ENCODE measurements at regions not wholly inside any gene's neighbourhood (a gene's known extent, or its start where the extent isn't known, plus 50 kb on each side); places are given as distances from the start of the nearest gene placed in this dataset.
"Not testable (repeated sequence)": the region's sequence is repeated elsewhere in the genome, so short reads cannot be mapped to it uniquely, and the experiment has no call there.

DNA sequence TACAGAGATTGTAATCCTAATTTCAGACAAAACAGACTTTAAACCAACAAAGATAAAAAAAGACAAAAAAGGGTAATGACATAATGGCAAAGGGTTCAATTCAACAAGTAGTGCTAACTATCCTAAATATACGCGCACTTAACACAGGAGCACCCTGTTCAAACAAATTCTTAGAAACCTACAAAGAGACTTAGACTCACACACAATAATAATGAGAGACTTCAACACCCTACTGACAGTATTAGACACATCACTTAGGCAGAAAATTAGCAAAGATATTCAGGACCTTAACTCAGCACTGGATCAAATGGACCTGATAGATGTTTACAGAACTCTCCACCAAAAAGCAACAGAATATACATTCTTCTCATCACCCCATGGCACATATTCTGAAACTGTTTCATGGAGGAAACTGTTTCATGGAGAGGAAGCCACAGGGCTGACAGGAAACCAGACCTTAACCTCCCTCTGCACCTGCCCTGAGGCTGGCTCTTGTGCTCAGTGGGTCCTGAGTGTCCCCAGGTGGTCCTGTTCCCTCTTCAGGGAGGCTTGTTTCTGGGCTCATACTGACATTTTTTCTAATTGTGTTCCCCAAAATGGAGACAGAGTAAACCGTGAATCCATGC lies 54.7 kb downstream of the OR4M2 start:
- DNase-seq (ENCODE audit: low read depth in 1 of 2, low spot score in 1 of 2) = not testable (repeated sequence)

DNA sequence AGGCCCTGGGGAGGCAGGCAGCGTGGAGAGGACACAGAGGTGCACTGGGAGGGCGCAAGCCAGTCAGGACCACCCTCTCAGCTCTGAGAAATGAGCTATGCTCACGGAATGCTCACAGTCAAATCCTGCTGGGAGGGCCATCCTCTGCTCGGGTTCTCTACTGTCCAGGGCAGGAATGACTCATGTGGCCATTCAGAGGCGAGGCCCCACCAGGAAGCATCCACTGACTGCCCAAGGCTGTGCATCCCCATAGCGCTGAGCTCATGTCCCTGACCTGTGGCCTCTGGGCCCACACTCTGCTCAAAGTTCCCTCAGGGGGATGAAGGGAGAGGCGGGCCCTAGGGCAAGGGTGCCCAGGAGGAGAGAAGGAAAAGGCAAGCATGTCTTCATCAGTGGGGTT lies 57.2 kb downstream of the OR4M2 start:
- not testable (repeated sequence) for DNase-seq (ENCODE audit: low read depth in 1 of 2, low spot score in 1 of 2)

DNA sequence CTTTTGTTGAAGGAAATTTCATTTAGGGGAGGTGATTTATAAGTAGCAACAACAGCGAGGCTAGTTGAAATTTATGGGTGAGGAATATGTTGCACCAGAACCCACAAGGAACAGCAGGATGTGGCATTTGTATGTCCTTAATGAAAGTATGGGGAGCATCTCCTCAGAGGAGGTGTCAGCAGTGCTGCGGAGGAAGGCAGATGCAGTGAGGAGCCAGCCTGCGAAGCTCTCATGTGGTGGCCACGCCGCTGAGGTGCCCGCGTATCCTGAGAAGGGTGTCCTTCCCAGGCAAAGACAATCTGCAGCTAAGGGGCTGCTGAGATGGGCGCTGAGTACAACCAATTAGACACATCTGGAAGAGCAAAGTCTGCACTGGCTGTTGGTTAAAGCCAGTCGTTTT lies 60.8 kb downstream of the OR4M2 start:
- DNase-seq (ENCODE audit: low read depth in 1 of 2, low spot score in 1 of 2) = not testable (repeated sequence)

DNA sequence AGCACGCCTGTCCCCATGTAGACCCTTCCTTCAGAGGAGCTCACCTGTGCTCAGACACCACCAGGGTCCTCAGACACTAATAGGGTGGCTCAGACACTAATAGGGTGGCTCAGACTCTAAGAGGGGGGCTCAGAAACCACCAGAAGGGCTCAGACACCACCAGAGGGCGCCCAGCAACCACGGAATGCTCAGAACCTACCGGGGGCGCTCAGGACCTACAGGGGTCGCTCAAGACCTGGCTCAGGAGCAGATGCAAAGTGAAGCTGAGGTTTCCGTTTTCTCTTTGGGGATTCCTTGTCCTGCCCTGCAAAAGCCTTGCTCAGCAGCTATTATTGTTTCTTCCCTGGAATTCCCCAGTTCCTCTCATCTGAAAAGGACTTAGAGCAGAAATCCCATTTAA lies 67.8 kb downstream of the OR4M2 start:
- not testable (repeated sequence) for DNase-seq (ENCODE audit: low read depth in 1 of 2, low spot score in 1 of 2)

DNA sequence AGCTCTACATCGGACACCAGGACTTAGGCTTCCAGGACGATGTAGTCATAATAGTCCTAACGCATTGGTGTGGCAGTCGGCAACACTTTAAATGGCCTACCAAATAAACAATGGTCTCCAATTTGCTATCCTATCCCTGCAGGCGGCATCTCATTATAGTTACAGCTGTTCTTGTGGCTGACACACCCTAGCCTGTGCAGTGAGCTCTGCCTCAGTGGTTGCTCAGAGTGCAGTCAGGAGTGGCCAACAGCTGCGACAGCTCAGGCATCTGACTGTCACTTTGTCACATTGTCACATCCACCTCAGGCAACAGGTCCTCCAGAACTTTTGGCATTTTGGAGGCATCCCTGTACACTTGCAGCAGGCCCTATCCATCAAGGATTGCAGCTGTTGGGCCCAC lies 77.9 kb downstream of the OR4M2 start:
- not testable (repeated sequence) for DNase-seq (ENCODE audit: low read depth in 1 of 2, low spot score in 1 of 2)

DNA sequence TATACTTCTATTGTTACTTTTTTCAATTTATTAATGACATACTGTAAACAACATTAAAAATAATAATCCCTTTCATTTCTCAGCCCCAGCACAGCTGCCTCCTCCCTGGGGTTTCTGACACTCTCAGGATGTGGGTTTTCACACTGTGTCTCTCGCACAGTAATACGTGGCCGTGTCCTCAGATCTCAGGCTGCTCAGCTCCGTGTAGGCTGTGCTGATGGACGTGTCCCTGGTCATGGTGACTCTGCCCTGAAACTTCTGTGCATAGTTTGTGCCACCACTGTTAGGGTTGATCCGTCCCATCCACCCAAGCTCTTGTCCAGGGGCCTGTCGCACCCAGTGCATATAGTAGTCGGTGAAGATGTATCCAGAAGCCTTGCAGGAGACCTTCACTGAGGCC lies 80.0 kb downstream of the OR4M2 start:
- DNase-seq (ENCODE audit: low read depth in 1 of 2, low spot score in 1 of 2) = not testable (repeated sequence)

DNA sequence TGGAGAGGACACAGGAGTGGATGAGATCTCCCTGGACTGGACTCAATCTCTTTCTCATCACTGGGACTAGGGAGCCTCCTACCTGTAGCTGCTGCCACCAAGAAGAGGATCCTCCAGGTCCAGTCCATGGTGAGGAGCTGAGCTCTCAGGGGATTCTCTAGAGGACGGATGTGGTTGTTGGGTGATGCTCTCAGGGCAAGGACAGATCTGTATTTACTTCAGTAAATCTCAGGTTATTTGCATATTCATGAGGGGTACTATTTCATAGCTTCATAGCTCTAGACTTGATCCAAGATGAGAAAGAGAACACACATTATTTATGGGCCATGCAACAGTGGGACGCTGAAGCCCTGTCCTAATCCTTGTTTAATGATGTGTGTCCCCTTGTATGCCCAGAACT lies 80.4 kb downstream of the OR4M2 start:
- not testable (repeated sequence) for DNase-seq (ENCODE audit: low read depth in 1 of 2, low spot score in 1 of 2)

- not testable (repeated sequence) for DNase-seq (ENCODE audit: low read depth in 1 of 2, low spot score in 1 of 2)
These were observed 81.1 kb downstream of the OR4M2 start for GRCh38 chr15:22161398-22161797.

DNA sequence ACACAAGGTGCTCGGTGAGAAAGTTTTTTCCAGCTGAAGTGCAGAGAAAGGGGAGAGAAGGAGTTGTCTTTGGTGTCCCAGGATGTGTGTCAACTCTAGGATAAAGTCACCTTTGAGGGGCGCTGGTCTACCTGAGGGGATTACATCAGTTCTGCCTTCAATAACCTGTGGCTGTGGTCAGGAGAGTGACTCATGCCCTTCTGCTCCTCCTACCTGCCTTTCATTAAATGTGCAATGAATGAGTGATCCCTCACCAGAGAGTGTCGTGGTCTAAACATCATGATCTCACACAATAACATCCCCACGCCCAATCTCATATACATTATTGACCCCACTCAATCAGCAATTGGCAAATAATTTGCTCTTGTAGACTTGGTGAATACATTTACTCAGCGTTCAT lies 83.4 kb downstream of the OR4M2 start:
- DNase-seq (ENCODE audit: low read depth in 1 of 2, low spot score in 1 of 2) = not testable (repeated sequence)

- not testable (repeated sequence) for DNase-seq (ENCODE audit: low read depth in 1 of 2, low spot score in 1 of 2)
These were observed 87.2 kb downstream of the OR4M2 start for GRCh38 chr15:22167521-22167920.

DNA sequence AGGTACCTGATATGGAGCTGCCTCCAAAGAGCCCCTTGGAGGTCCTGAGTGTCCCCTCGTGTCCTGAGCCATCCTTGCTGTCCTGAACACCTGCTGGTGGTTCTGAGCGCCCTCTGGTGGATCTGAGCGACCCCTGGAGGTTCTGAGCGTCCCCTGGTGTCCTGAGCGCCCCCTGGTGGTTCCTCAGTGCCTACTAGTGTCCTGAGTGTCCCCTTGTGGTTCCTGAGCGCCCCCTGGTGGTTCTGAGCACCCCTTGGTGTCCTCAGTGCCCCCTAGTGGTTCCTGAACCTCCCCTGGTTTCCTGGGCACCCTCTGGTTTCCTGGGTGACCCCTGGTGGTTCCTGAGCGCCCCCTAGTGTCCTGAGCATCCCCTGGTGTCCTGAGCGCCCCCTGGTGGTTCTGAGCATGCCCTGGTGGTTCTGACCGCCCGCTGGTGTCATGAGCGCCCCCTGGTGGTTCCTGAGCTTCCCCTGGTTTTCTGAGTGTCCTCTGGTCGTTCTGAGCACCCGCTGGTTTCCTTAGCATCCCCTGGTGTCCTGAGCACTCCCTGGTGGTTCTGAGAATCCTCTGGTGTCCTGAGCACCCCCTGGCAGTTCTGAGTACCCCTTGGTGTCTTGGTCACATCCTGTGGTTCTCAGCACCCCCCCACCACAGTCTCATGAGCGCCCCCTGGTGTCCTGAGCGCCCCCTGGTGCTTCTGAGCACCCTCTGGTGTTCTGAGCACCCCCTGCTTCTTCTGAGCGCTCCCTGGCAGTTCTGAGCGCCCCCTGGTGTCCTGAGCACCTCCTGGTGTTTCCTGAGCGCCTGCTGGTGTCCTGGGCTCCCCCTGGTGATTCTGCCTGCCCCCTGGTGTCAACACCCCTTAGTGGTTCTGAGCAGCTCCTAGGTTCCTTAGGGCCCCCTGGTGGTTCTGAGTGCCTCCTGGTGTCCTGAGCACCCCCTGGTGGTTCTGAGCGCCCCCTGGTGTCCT lies 93.0 kb downstream of the OR4M2 start:
- not testable (repeated sequence) for DNase-seq (ENCODE audit: low read depth in 1 of 2, low spot score in 1 of 2)

- DNase-seq (ENCODE audit: low read depth in 1 of 2, low spot score in 1 of 2) = not testable (repeated sequence)
These were observed 93.8 kb downstream of the OR4M2 start for GRCh38 chr15:22174088-22174487.

GRCh38 chr15:22177965-22178364 lies 97.6 kb downstream of the OR4M2 start:
- not testable (repeated sequence) for DNase-seq (ENCODE audit: low read depth in 1 of 2, low spot score in 1 of 2)

DNA sequence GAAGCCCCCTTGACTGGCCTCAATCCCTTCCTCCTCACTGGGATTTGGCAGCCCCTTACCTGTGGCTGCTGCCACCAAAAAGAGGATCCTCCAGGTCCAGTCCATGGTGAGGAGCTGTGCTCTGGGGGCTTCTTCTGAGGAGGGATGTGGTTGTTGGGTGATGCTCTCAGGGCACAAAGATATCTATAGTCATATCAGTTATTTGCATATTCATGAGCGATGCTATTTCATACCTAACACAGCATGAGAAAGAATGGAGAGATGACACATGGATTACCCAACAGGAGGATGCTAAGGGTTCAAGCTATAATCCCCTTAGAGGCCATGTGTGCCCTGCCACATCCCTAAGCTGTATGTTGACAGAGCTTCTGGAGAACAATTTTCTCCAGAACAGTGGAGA lies 98.1 kb downstream of the OR4M2 start:
- not testable (repeated sequence) for DNase-seq (ENCODE audit: low read depth in 1 of 2, low spot score in 1 of 2)

GRCh38 chr15:22179043-22179442 lies 98.7 kb downstream of the OR4M2 start:
- not testable (repeated sequence) for DNase-seq (ENCODE audit: low read depth in 1 of 2, low spot score in 1 of 2)

GRCh38 chr15:22180611-22181010 lies 100.3 kb downstream of the OR4M2 start:
- not testable (repeated sequence) for DNase-seq (ENCODE audit: low read depth in 1 of 2, low spot score in 1 of 2)

DNA sequence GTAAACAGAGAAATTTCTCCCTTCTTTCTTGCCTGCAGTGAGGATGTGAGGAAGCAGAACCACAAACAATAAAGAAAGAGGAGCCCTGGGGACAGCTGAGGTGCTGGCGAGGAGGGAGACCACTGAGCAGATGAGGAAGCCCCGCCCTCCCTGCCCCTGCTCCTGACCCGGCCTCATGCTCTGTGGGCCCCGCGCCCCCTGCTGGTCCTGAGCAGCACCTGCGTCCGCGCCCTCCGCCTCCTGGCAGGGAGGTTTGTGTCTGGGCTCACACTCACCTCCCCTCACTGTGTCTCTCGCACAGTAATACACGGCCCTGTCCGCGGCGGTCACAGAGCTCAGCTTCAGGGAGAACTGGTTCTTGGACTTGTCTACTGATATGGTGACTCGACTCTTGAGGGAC lies 104.4 kb downstream of the OR4M2 start:
- not testable (repeated sequence) for DNase-seq (ENCODE audit: low read depth in 1 of 2, low spot score in 1 of 2)

DNA sequence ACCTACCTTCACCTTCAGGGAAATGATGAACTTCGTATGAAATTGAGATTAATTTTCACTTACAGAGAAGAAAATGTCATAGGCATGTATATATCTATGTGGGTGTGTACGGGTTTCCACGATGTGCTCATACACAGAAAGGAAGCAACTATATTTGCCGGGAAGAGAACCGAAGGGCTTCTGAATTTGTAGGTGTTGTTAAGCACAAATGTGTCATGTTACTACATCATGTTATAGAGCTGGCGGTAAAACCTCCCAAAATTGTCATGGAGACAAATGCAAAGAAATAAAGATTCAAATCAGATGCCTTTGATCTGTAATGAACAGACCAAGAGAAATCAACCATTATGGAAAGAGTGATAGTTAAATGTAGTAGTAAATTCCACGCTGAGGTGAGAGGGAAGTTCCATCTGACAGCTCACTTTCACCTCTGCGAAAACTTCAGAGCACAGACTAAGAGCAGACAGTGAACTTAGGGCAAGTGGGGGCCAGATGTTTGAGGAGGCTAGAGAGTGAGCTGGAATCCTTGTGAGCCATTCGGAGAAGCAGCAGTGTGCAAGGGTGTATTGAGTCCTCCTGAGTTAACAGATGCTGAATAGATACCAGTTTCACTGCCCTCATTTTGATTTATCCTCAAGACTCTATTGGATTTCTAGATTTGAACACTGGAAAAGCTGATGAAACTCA lies 106.7 kb downstream of the OR4M2 start:
- not testable (repeated sequence) for DNase-seq (ENCODE audit: low read depth in 1 of 2, low spot score in 1 of 2)

DNA sequence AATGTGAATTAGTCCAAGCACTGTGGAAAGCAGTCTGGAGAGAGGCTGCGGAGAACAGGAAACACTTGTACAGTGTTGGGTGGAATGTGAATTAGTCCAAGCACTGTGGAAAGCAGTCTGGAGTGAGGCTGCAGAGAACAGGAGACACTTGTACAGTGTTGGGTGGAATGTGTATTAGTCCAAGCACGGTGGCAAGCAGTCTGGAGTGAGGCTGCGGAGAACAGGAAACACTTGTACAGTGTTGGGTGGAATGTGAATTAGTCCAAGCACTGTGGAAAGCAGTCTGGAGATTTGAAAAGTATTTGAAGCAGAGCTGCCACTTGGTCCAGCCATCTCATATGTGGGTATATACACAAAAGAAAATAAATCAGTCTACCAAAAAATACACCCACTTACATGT lies 111.5 kb downstream of the OR4M2 start:
- not testable (repeated sequence) for DNase-seq (ENCODE audit: low read depth in 1 of 2, low spot score in 1 of 2)

- DNase-seq (ENCODE audit: low read depth in 1 of 2, low spot score in 1 of 2) = not testable (repeated sequence)
These were observed 114.7 kb downstream of the OR4M2 start for GRCh38 chr15:22194739-22195617.

- DNase-seq (ENCODE audit: low read depth in 1 of 2, low spot score in 1 of 2) = not testable (repeated sequence)
These were observed 116.1 kb downstream of the OR4M2 start for GRCh38 chr15:22196423-22196822.
